H1 (cell line): ENCODE measurements at regions not wholly inside any gene's neighbourhood (a gene's known extent, or its start where the extent isn't known, plus 50 kb on each side); places are given as distances from the start of the nearest gene placed in this dataset.

Experiments used
- CHD2 ChIP-seq: IDR thresholded peaks from 2 replicates; pipeline ENCODE4 v1.6.1; 2012; ENCODE audit warnings: low read length, improper control_type of control experiment
- EGR1 ChIP-seq: IDR thresholded peaks from 2 replicates; pipeline ENCODE4 v1.6.1; 2011; ENCODE audit warnings: low read depth, low read length, borderline replicate concordance
- EZH2 ChIP-seq: fragments of 200-600 bp; sonication (generic); IDR thresholded peaks from 2 replicates; pipeline ENCODE4 v1.7.1; 2012; ENCODE audit warnings: low read depth, mild to moderate bottlenecking, moderate library complexity, low read length, inconsistent platforms; ENCODE audit not compliant: severe bottlenecking
- JUND ChIP-seq: IDR thresholded peaks from 2 replicates; pipeline ENCODE4 v1.6.1; 2011; ENCODE audit warnings: mild to moderate bottlenecking, improper control_type of control experiment, low read length
- KDM4A ChIP-seq: IDR thresholded peaks from one replicate; pipeline ENCODE4 v1.7.1; 2012; ENCODE audit warnings: low read depth, mild to moderate bottlenecking, moderate library complexity, low read length, inconsistent platforms; ENCODE audit not compliant: severe bottlenecking
- MAFK ChIP-seq: IDR thresholded peaks from 2 replicates; pipeline ENCODE4 v1.6.1; 2012; ENCODE audit warnings: low read depth, mild to moderate bottlenecking, improper control_type of control experiment, low read length
- MAX ChIP-seq: IDR thresholded peaks from 2 replicates; pipeline ENCODE4 v1.6.1; 2012; ENCODE audit warnings: inconsistent platforms
- POLR2A ChIP-seq, 2 experiments: IDR thresholded peaks; 1 replicate in 1 of 2; 2 replicates in 1 of 2; pipeline ENCODE4 v1.6.1; 2011; ENCODE audit warnings: low read depth in 2 of 2, low read length in 2 of 2, mild to moderate bottlenecking in 2 of 2; ENCODE audit errors: control extremely low read depth in 1 of 2
- POLR2AphosphoS5 ChIP-seq: IDR thresholded peaks from 2 replicates; pipeline ENCODE4 v1.6.1; 2011; ENCODE audit warnings: low read depth, low read length
- SIN3A ChIP-seq, 2 experiments: IDR thresholded peaks in 1 of 2; conservative IDR thresholded peaks in 1 of 2; 2 replicates each; pipeline ENCODE4 v1.6.1; 2011 to 2012; ENCODE audit warnings: low read length in 2 of 2, improper control_type of control experiment in 1 of 2, low read depth in 1 of 2, mild to moderate bottlenecking in 1 of 2
- SP1 ChIP-seq: IDR thresholded peaks from 2 replicates; pipeline ENCODE4 v1.6.1; 2011; ENCODE audit warnings: low read depth, low read length
- TAF1 ChIP-seq: IDR thresholded peaks from 2 replicates; pipeline ENCODE4 v1.6.1; 2011; ENCODE audit warnings: mild to moderate bottlenecking, low read depth, low read length
- ZNF274 ChIP-seq: IDR thresholded peaks from 2 replicates; pipeline ENCODE4 v1.7.0; 2012; ENCODE audit warnings: low read length, borderline replicate concordance; ENCODE audit errors: extremely low read depth
- TF ChIP-seq, protein P1 (sequence below), 3 experiments: IDR thresholded peaks; 1 replicate in 2 of 3; 2 replicates in 1 of 3; pipeline versions ENCODE4 v1.5.1 to v1.6.1; 2011; ENCODE audit warnings: low read length in 3 of 3, mild to moderate bottlenecking in 3 of 3, inconsistent platforms in 2 of 3, low read depth in 1 of 3, moderate library complexity in 1 of 3; ENCODE audit not compliant: insufficient read depth in 1 of 3; ENCODE audit errors: control extremely low read depth in 1 of 3

GRCh38 chr13:72506706-72507105 lies 220.7 kb downstream of the MZT1 start:
- TF ChIP-seq EZH2 (no peak), POLR2AphosphoS5 (no peak), MAFK (no peak), TAF1 (no peak), POLR2A (IDR thresholded peaks at IDR 0.05; ENCODE audit: control extremely low read depth in 1 of 2, low read depth in 2 of 2, low read length in 2 of 2) (no peak), KDM4A (no peak), EGR1 (no peak), JUND (no peak), MAX (no peak), SIN3A (conservative IDR thresholded peaks at IDR 0.05 in 1 of 2, IDR thresholded peaks at IDR 0.05 in 1 of 2; ENCODE audit: low read depth in 1 of 2, low read length in 2 of 2) (no peak), SP1 (no peak), CHD2 (no peak), ZNF274 (no peak)
- TF ChIP-seq, protein P1, sequence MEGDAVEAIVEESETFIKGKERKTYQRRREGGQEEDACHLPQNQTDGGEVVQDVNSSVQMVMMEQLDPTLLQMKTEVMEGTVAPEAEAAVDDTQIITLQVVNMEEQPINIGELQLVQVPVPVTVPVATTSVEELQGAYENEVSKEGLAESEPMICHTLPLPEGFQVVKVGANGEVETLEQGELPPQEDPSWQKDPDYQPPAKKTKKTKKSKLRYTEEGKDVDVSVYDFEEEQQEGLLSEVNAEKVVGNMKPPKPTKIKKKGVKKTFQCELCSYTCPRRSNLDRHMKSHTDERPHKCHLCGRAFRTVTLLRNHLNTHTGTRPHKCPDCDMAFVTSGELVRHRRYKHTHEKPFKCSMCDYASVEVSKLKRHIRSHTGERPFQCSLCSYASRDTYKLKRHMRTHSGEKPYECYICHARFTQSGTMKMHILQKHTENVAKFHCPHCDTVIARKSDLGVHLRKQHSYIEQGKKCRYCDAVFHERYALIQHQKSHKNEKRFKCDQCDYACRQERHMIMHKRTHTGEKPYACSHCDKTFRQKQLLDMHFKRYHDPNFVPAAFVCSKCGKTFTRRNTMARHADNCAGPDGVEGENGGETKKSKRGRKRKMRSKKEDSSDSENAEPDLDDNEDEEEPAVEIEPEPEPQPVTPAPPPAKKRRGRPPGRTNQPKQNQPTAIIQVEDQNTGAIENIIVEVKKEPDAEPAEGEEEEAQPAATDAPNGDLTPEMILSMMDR (IDR thresholded peaks at IDR 0.05; ENCODE audit: control extremely low read depth in 1 of 3, insufficient read depth in 1 of 3, low read depth in 1 of 3, low read length in 3 of 3): no peak
